ENCODE measurements at regions not wholly inside any gene's neighbourhood (a gene's known extent, or its start where the extent isn't known, plus 50 kb on each side); places are given as distances from the start of the nearest gene placed in this dataset.

DNA sequence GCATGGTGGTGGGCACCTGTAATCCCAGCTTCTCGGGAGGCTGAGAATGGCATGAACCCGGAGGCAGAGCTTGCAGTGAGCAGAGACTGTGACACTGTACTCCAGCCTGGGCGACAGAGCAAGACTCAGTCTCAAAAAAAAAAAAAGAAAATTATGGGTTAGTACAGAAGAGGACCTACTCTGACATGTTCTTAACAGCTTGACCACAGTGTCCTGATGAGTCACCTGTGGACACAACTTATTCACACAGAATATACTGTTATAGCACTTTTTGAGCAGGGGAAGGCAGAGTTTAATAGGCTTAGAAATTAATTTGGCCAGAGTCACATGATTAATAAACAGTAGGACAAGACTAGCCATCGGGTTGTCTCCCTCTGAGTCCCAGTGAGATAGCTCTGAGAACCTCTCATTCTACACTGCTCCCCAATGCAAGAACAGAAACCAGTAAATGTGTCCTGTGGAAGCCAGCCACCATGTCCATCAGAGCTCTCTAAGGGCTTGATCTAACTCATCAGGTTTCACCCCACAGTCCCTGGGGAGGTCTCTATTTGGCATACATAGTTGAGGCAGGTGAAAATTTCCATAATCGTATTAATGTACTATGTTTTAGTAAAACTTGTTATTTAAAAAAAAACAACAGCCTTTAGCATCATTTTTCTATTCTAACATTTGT, 1077.9 kb upstream of the C9orf72 start:
- Histone ChIP-seq H3K9ac (ENCODE audit: low read length) (no peak overlapping the region), H3K27me3 (ENCODE audit: low read depth, low read length) (no peaks in the 10 kb centered on the region), H3K4me3 (ENCODE audit: low read length) (no peak overlapping the region), H3K36me3 (replicated peaks; ENCODE audit: low read depth, low read length) (no peaks in the 10 kb centered on the region), H3K4me2 (ENCODE audit: low read length) (no peak overlapping the region), H3K79me2 (ENCODE audit: low read length) (no peaks in the 10 kb centered on the region), H3K4me1 (ENCODE audit: low read length) (peaks cover 10% of the 10 kb centered on the region), H3K9me3 (ENCODE audit: insufficient read depth, low read length) (no peaks in the 10 kb centered on the region), H4K20me1 (ENCODE audit: insufficient read depth, low read length) (no peaks in the 10 kb centered on the region), H2AFZ (ENCODE audit: low read depth, low read length) (no peak overlapping the region), H3K27ac (ENCODE audit: low read length) (no peak overlapping the region)
- TF ChIP-seq EZH2phosphoT487 (IDR thresholded peaks at IDR 0.05; ENCODE audit: low read depth), result no peak
- TF ChIP-seq, protein P1, sequence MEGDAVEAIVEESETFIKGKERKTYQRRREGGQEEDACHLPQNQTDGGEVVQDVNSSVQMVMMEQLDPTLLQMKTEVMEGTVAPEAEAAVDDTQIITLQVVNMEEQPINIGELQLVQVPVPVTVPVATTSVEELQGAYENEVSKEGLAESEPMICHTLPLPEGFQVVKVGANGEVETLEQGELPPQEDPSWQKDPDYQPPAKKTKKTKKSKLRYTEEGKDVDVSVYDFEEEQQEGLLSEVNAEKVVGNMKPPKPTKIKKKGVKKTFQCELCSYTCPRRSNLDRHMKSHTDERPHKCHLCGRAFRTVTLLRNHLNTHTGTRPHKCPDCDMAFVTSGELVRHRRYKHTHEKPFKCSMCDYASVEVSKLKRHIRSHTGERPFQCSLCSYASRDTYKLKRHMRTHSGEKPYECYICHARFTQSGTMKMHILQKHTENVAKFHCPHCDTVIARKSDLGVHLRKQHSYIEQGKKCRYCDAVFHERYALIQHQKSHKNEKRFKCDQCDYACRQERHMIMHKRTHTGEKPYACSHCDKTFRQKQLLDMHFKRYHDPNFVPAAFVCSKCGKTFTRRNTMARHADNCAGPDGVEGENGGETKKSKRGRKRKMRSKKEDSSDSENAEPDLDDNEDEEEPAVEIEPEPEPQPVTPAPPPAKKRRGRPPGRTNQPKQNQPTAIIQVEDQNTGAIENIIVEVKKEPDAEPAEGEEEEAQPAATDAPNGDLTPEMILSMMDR (IDR thresholded peaks at IDR 0.05; ENCODE audit: low read depth, low read length), result no peak

DNA sequence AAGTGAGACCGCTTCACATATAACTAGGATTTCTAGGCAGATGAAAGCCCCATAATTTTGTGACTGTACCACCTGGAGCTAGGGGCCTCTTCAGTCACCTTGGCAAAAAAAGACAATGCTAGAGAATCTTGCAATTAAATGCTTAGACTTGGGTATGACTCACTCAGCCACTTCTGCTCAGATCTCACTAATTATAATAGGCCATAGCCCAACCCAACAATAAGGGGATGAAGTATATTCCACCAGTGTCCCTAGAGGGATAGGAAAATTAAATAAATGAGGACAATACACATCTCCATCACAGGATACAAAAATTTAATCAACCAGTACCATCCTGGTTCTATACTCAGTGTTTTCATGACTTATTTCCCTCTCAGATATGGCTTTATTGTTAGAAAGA, 1079.9 kb upstream of the C9orf72 start:
- no peaks in the 10 kb centered on the region for H4K20me1 ChIP-seq (ENCODE audit: insufficient read depth, low read length)
- no peak overlapping the region for H3K4me3 ChIP-seq (ENCODE audit: low read length)
- peaks cover 10% of the 10 kb centered on the region for H3K4me1 ChIP-seq (ENCODE audit: low read length)
- no peaks in the 10 kb centered on the region for H3K27me3 ChIP-seq (ENCODE audit: low read depth, low read length)
- H3K4me2 ChIP-seq (ENCODE audit: low read length), result no peak overlapping the region
- TF ChIP-seq EZH2phosphoT487 (IDR thresholded peaks at IDR 0.05; ENCODE audit: low read depth), result no peak
- TF ChIP-seq, protein P1 (IDR thresholded peaks at IDR 0.05; ENCODE audit: low read depth, low read length), result no peak
- no peak overlapping the region for H3K27ac ChIP-seq (ENCODE audit: low read length)
- H2AFZ ChIP-seq (ENCODE audit: low read depth, low read length), result no peak overlapping the region
- no peaks in the 10 kb centered on the region for H3K36me3 ChIP-seq (replicated peaks; ENCODE audit: low read depth, low read length)
- H3K79me2 ChIP-seq (ENCODE audit: low read length), result no peaks in the 10 kb centered on the region
- no peaks in the 10 kb centered on the region for H3K9me3 ChIP-seq (ENCODE audit: insufficient read depth, low read length)
- H3K9ac ChIP-seq (ENCODE audit: low read length), result no peak overlapping the region

DNA sequence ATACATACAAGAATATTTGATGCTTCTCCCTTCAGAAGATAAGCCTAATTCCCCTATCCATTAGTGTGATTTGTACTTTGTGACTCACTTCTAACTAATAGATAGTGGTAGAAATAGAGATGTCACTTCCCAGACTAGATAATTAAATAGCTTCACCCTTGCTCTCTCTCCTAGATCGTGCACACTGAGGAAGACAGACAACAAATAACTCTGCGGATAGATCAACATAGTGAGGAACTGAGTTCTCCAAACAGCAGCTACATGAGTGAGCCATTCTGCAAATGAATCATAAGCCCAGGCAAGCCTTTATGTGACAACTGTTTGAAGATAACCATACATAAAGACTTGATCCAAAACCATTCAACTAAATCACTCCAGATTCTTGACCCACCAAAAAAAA, 1083.4 kb upstream of the C9orf72 start:
- H3K4me3 ChIP-seq (ENCODE audit: low read length), result no peak overlapping the region
- TF ChIP-seq, protein P1 (IDR thresholded peaks at IDR 0.05; ENCODE audit: low read depth, low read length), result no peak
- TF ChIP-seq EZH2phosphoT487 (IDR thresholded peaks at IDR 0.05; ENCODE audit: low read depth), result no peak
- H3K79me2 ChIP-seq (ENCODE audit: low read length), result no peaks in the 10 kb centered on the region
- H3K9me3 ChIP-seq (ENCODE audit: insufficient read depth, low read length), result no peaks in the 10 kb centered on the region
- no peak overlapping the region for H3K4me2 ChIP-seq (ENCODE audit: low read length)
- no peak overlapping the region for H3K27ac ChIP-seq (ENCODE audit: low read length)
- no peak overlapping the region for H3K9ac ChIP-seq (ENCODE audit: low read length)
- no peaks in the 10 kb centered on the region for H3K36me3 ChIP-seq (replicated peaks; ENCODE audit: low read depth, low read length)
- no peaks in the 10 kb centered on the region for H3K27me3 ChIP-seq (ENCODE audit: low read depth, low read length)
- H4K20me1 ChIP-seq (ENCODE audit: insufficient read depth, low read length), result no peaks in the 10 kb centered on the region
- H3K4me1 ChIP-seq (ENCODE audit: low read length), result peaks cover 6% of the 10 kb centered on the region
- H2AFZ ChIP-seq (ENCODE audit: low read depth, low read length), result no peak overlapping the region

DNA sequence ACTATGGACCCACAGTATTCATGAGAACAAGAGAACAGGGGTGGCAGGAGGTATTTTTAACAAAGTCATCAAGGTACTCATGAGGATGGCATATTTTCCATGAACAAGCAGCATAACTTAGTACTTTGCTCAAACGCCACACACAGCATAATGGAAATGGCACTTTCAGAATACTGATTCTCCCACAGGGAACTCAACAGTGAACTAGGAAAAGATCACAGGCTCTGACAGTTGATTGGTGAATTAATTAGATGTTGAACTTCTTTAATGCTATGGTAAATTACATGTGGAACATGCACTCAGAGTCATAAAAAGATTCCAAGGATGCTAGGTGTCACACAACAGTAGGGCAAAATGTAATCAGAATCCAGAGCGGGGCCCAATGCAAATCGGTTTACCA, 1088.6 kb upstream of the C9orf72 start:
- no peaks in the 10 kb centered on the region for H4K20me1 ChIP-seq (ENCODE audit: insufficient read depth, low read length)
- H3K9me3 ChIP-seq (ENCODE audit: insufficient read depth, low read length), result no peaks in the 10 kb centered on the region
- H3K27ac ChIP-seq (ENCODE audit: low read length), result no peak overlapping the region
- no peak overlapping the region for H2AFZ ChIP-seq (ENCODE audit: low read depth, low read length)
- no peaks in the 10 kb centered on the region for H3K27me3 ChIP-seq (ENCODE audit: low read depth, low read length)
- no peaks in the 10 kb centered on the region for H3K36me3 ChIP-seq (replicated peaks; ENCODE audit: low read depth, low read length)
- no peak overlapping the region for H3K4me2 ChIP-seq (ENCODE audit: low read length)
- no peak for TF ChIP-seq EZH2phosphoT487 (IDR thresholded peaks at IDR 0.05; ENCODE audit: low read depth)
- TF ChIP-seq, protein P1 (IDR thresholded peaks at IDR 0.05; ENCODE audit: low read depth, low read length), result no peak
- H3K9ac ChIP-seq (ENCODE audit: low read length), result no peak overlapping the region
- H3K79me2 ChIP-seq (ENCODE audit: low read length), result no peaks in the 10 kb centered on the region
- H3K4me1 ChIP-seq (ENCODE audit: low read length), result no peaks in the 10 kb centered on the region
- no peak overlapping the region for H3K4me3 ChIP-seq (ENCODE audit: low read length)
